DOHH2 (cell line): ENCODE measurements at regions not wholly inside any gene's neighbourhood (a gene's known extent, or its start where the extent isn't known, plus 50 kb on each side); places are given as distances from the start of the nearest gene placed in this dataset.

Source experiments
- H3F3A ChIP-seq: fragments of 200-600 bp; sonication (generic), shearing (Covaris generic); 2 replicates; pipeline ENCODE4 v1.6.0; 2016; ENCODE audit warnings: antibody characterized with exemption, mild to moderate bottlenecking; ENCODE audit not compliant: control insufficient read depth, insufficient read depth
- H3K27ac ChIP-seq: fragments of 200-600 bp; sonication (generic); 2 replicates; pipeline ENCODE4 v1.5.1; 2014; ENCODE audit warnings: low read depth, mild to moderate bottlenecking, low read length, moderate library complexity
- H3K27me3 ChIP-seq: fragments of 200-600 bp; sonication (generic); 2 replicates; pipeline ENCODE4 v1.6.1; 2014; ENCODE audit warnings: mild to moderate bottlenecking, low read length, mixed read lengths; ENCODE audit not compliant: control insufficient read depth
- H3K36me3 ChIP-seq: fragments of 200-600 bp; sonication (generic); 2 replicates; pipeline ENCODE4 v1.6.1; 2014; ENCODE audit warnings: mild to moderate bottlenecking, low read length, moderate library complexity, mixed read lengths; ENCODE audit not compliant: control insufficient read depth
- H3K4me1 ChIP-seq: fragments of 200-600 bp; sonication (generic); 2 replicates; pipeline ENCODE4 v1.6.1; 2014; ENCODE audit warnings: mild to moderate bottlenecking, low read length, mixed read lengths; ENCODE audit not compliant: control insufficient read depth
- H3K4me2 ChIP-seq: fragments of 200-600 bp; sonication (generic); 2 replicates; pipeline ENCODE4 v1.6.0; 2014; ENCODE audit warnings: mild to moderate bottlenecking, low read length, moderate library complexity
- H3K4me3 ChIP-seq: fragments of 200-600 bp; sonication (generic); 2 replicates; pipeline ENCODE4 v1.5.1; 2014; ENCODE audit warnings: mild to moderate bottlenecking, low read length, mixed read lengths
- H3K79me2 ChIP-seq: fragments of 200-600 bp; sonication (generic); 2 replicates; pipeline ENCODE4 v1.6.1; 2014; ENCODE audit warnings: mild to moderate bottlenecking, low read length, mixed read lengths; ENCODE audit not compliant: control insufficient read depth
- H3K9me2 ChIP-seq: fragments of 200-600 bp; sonication (generic); replicated peaks from 2 replicates; pipeline ENCODE4 v1.6.1; 2014; ENCODE audit warnings: mild to moderate bottlenecking, low read length, mixed read lengths; ENCODE audit not compliant: control insufficient read depth
- H3K9me3 ChIP-seq: fragments of 200-600 bp; sonication (generic); 2 replicates; pipeline ENCODE4 v1.6.1; 2014; ENCODE audit warnings: antibody characterized with exemption, low read length, mixed read lengths; ENCODE audit not compliant: control insufficient read depth, insufficient read depth
- H4K20me1 ChIP-seq: fragments of 200-600 bp; sonication (generic); 2 replicates; pipeline ENCODE4 v1.6.0; 2014; ENCODE audit warnings: low read depth, mild to moderate bottlenecking, antibody characterized with exemption, low read length, moderate library complexity; ENCODE audit not compliant: control insufficient read depth, insufficient read depth
- EZH2phosphoT487 ChIP-seq: fragments of 200-600 bp; sonication (generic); IDR thresholded peaks from 2 replicates; pipeline ENCODE4 v1.6.1; 2017; ENCODE audit warnings: borderline replicate concordance, mild to moderate bottlenecking, antibody characterized with exemption, low read length, moderate library complexity, mixed read lengths
- TF ChIP-seq, protein P1 (sequence below): fragments of 200-600 bp; sonication (generic); IDR thresholded peaks from one replicate; pipeline ENCODE4 v1.5.1; 2014; ENCODE audit warnings: antibody characterized with exemption, mild to moderate bottlenecking, low read depth, low read length; ENCODE audit not compliant: poor library complexity, severe bottlenecking

DNA sequence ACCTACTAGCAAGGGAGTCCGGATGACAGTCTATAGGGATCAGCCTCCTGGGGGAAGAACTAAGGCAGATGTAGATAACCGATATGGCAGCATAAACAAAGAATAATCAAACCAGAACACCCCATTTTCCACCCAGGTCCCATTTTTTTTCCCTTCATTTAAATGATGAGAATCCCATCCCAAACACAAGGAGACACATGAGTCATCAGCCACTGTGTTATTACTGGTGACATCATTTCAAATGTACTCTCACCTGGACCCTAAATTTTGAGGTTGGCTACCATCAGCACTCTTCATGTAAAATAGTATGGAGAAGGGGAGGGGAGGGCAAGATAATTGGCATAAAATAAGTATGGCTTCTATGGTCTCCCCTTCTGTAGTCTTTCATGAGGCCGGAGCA lies 108.9 kb upstream of the GUCA2B start:
- Histone ChIP-seq H3K4me1 (no peaks in the 10 kb centered on the region), H3K36me3 (no peaks in the 10 kb centered on the region), H3K9me3 (no peaks in the 10 kb centered on the region), H3K9me2 (no peaks in the 10 kb centered on the region), H3K79me2 (no peaks in the 10 kb centered on the region), H3K4me2 (no peak overlapping the region), H3K27me3 (0 out of 2 replicates have a peak, but pooled peaks cover 2% of the 10 kb centered on the region), H3F3A (no peaks in the 10 kb centered on the region), H3K4me3 (no peak overlapping the region), H4K20me1 (no peaks in the 10 kb centered on the region), H3K27ac (no peak overlapping the region)
- no peak for TF ChIP-seq EZH2phosphoT487
- TF ChIP-seq, protein P1, sequence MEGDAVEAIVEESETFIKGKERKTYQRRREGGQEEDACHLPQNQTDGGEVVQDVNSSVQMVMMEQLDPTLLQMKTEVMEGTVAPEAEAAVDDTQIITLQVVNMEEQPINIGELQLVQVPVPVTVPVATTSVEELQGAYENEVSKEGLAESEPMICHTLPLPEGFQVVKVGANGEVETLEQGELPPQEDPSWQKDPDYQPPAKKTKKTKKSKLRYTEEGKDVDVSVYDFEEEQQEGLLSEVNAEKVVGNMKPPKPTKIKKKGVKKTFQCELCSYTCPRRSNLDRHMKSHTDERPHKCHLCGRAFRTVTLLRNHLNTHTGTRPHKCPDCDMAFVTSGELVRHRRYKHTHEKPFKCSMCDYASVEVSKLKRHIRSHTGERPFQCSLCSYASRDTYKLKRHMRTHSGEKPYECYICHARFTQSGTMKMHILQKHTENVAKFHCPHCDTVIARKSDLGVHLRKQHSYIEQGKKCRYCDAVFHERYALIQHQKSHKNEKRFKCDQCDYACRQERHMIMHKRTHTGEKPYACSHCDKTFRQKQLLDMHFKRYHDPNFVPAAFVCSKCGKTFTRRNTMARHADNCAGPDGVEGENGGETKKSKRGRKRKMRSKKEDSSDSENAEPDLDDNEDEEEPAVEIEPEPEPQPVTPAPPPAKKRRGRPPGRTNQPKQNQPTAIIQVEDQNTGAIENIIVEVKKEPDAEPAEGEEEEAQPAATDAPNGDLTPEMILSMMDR, result no peak

- no peaks in the 10 kb centered on the region for H3K36me3 ChIP-seq
- no peaks in the 10 kb centered on the region for H3K9me2 ChIP-seq
- no peaks in the 10 kb centered on the region for H3K9me3 ChIP-seq
- H3K79me2 ChIP-seq, result no peaks in the 10 kb centered on the region
- H3K27ac ChIP-seq, result no peak overlapping the region
- H3K4me2 ChIP-seq, result no peak overlapping the region
- H3K4me3 ChIP-seq, result no peak overlapping the region
- no peaks in the 10 kb centered on the region for H3K4me1 ChIP-seq
- H3K27me3 ChIP-seq, result 0 out of 2 replicates have a peak, but pooled peaks cover 2% of the 10 kb centered on the region
- TF ChIP-seq EZH2phosphoT487, result no peak
- TF ChIP-seq, protein P1, result no peak
- H4K20me1 ChIP-seq, result no peaks in the 10 kb centered on the region
- no peaks in the 10 kb centered on the region for H3F3A ChIP-seq
Observed at GRCh38 chr1:42043811-42044210, 109.4 kb upstream of the GUCA2B start.

DNA sequence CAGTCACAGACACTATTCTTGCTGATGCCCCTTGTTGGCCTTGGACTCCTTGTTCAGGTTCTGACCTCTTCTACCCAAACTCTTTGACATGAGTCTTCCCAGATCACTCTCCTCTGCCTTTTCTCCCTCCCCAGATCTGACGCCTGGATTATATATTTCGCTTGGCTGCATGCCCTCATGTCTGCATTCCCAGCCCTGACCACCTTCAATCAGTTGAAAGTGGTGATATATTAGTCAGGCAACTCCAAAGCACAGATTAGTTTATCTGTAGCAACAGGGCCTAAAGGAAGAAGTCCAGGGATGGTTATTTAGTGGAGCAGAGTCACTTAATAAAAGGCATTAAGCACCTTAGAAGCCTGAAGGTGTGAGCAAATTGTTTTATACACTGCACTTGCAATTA lies 110.0 kb upstream of the GUCA2B start:
- no peak overlapping the region for H3K27ac ChIP-seq
- TF ChIP-seq, protein P1, result no peak
- no peak for TF ChIP-seq EZH2phosphoT487
- no peak overlapping the region for H3K4me2 ChIP-seq
- no peaks in the 10 kb centered on the region for H3K9me3 ChIP-seq
- no peak overlapping the region for H3K4me3 ChIP-seq
- no peaks in the 10 kb centered on the region for H3K79me2 ChIP-seq
- no peaks in the 10 kb centered on the region for H3F3A ChIP-seq
- H4K20me1 ChIP-seq, result no peaks in the 10 kb centered on the region
- H3K4me1 ChIP-seq, result no peaks in the 10 kb centered on the region
- H3K36me3 ChIP-seq, result no peaks in the 10 kb centered on the region
- H3K9me2 ChIP-seq, result no peaks in the 10 kb centered on the region
- 0 out of 2 replicates have a peak, but pooled peaks cover 2% of the 10 kb centered on the region for H3K27me3 ChIP-seq

DNA sequence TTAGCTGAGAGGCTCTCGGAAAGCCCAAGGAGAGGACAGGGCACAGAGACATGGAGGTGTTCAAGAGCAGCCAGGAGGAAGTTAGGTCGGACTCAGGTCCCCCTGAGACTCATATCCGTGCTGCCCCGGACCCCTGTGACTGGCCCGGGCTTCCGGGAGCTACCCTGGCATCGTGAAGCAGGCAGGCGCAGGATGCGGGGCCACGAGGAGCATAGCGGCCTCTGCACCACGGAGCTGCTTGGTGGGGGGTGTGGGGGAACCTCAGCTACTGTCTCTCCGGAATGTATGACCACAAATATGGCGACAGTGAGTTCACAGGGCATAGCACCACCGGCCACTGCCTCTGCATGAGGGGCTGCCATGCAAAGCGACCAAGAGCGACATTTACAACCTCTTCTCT lies 112.2 kb upstream of the GUCA2B start:
- no peak for TF ChIP-seq EZH2phosphoT487
- Histone ChIP-seq H3K9me3 (no peaks in the 10 kb centered on the region), H3K9me2 (no peaks in the 10 kb centered on the region)

More for the DNA sequence above, 112.2 kb upstream of the GUCA2B start:
- no peaks in the 10 kb centered on the region for H3K79me2 ChIP-seq
- no peaks in the 10 kb centered on the region for H3K36me3 ChIP-seq
- no peaks in the 10 kb centered on the region for H3F3A ChIP-seq
- no peak overlapping the region for H3K4me2 ChIP-seq
- H3K27ac ChIP-seq, result no peak overlapping the region
- no peaks in the 10 kb centered on the region for H4K20me1 ChIP-seq
- H3K4me1 ChIP-seq, result peaks cover 5% of the 10 kb centered on the region
- H3K4me3 ChIP-seq, result no peak overlapping the region
- H3K27me3 ChIP-seq, result peaks cover 6% of the 10 kb centered on the region; the same call in 1 of the 2 replicates
